ENCODE measurements at regions not wholly inside any gene's neighbourhood (a gene's known extent, or its start where the extent isn't known, plus 50 kb on each side); places are given as distances from the start of the nearest gene placed in this dataset.

GRCh38 chr12:127126260-127126628 lies 1140.7 kb upstream of the TMEM132C start:
- no peak for TF ChIP-seq POLR2AphosphoS5 (IDR thresholded peaks at IDR 0.05; ENCODE audit: low read depth, low read length)
- TF ChIP-seq CTCF (IDR thresholded peaks at IDR 0.05; ENCODE audit: control extremely low read depth in 1 of 3, insufficient read depth in 1 of 3, low read depth in 1 of 3, low read length in 3 of 3): no peak
- TF ChIP-seq POLR2A (IDR thresholded peaks at IDR 0.05; ENCODE audit: control extremely low read depth in 1 of 2, low read depth in 2 of 2, low read length in 2 of 2): no peak
- TF ChIP-seq TCF12 (IDR thresholded peaks at IDR 0.05; ENCODE audit: low read depth, low read length): no peak
